ENCODE measurements at regions not wholly inside any gene's neighbourhood (a gene's known extent, or its start where the extent isn't known, plus 50 kb on each side); places are given as distances from the start of the nearest gene placed in this dataset.

DNA sequence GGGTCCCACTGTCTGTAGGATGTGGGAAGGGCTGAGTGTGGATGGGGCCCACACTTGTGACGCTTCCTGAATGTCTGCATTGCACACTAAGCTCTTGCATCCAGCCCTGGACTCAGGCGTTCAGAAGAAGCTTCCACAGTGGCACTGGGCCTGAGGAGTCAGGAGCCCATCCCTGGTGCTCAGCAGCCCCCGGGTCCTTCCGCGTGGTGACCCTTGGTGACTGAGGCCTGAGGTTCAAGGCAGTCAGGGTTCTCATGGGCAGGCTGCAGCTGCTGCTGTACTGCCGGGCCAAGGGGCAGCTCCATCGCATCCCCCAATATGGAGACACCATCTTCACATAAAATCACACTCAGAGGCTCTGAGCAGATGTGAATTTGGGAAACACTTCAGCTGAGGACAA, 65.8 kb upstream of the TUBA3E start:
- TF ChIP-seq CTCF (optimal IDR thresholded peaks at IDR 0.05 in 1 of 3, IDR thresholded peaks at IDR 0.05 in 1 of 3, conservative IDR thresholded peaks at IDR 0.05 in 1 of 3; ENCODE audit: extremely low read depth in 1 of 3, insufficient read depth in 2 of 3, low read length in 3 of 3) (no peak), EZH2 (IDR thresholded peaks at IDR 0.05; ENCODE audit: low read length) (no peak)
